Activated naive CD4-positive, alpha-beta T cell treated with anti-CD3 and anti-CD28 coated beads, Interleukin-2, amount 50 U/mL, for 24 hours (primary cell): ENCODE measurements at regions not wholly inside any gene's neighbourhood (a gene's known extent, or its start where the extent isn't known, plus 50 kb on each side); places are given as distances from the start of the nearest gene placed in this dataset.
"Not testable (repeated sequence)": the region's sequence is repeated elsewhere in the genome, so short reads cannot be mapped to it uniquely, and the experiment has no call there.

Source experiments
- H3K27ac Mint-ChIP-seq: one replicate; pipeline ENCODE4 v1.8.0; 2021; ENCODE audit warnings: mild to moderate bottlenecking, mixed read lengths
- H3K27me3 Mint-ChIP-seq: one replicate; pipeline ENCODE4 v1.8.0; 2021; ENCODE audit warnings: mixed read lengths
- H3K36me3 Mint-ChIP-seq: one replicate; pipeline ENCODE4 v1.8.0; 2021; ENCODE audit warnings: mixed read lengths
- H3K4me1 Mint-ChIP-seq: one replicate; pipeline ENCODE4 v1.8.0; 2021; ENCODE audit warnings: mixed read lengths
- H3K4me3 Mint-ChIP-seq: one replicate; pipeline ENCODE4 v1.8.0; 2021; ENCODE audit warnings: mild to moderate bottlenecking, mixed read lengths
- H3K9me3 Mint-ChIP-seq: one replicate; pipeline ENCODE4 v1.8.0; 2021; ENCODE audit warnings: mixed read lengths

DNA sequence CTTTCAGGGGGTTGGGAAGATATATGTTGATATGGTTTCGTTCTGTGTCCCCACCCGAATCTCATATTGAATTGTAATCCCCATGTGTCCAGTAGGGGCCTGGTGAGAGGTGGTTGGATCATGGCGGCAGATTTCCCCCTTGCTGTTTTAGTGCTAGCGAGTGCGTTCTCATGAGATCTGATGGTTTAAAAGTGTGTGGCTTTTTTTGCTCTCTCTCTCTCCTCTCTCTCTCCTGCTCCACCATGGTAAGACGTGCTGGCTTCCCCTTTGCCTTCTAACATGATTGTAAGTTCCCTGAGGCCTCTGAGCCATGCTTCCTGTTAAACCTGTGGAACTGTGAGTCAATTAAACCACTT, 68.4 kb upstream of the PDZD8 start:
- no peak overlapping the region for H3K4me3 Mint-ChIP-seq
- H3K4me1 Mint-ChIP-seq, result no peaks in the 10 kb centered on the region
- H3K36me3 Mint-ChIP-seq, result peaks cover 3% of the 10 kb centered on the region
- peaks cover 9% of the 10 kb centered on the region for H3K9me3 Mint-ChIP-seq
- H3K27me3 Mint-ChIP-seq, result peaks cover 17% of the 10 kb centered on the region
- no peak overlapping the region for H3K27ac Mint-ChIP-seq

DNA sequence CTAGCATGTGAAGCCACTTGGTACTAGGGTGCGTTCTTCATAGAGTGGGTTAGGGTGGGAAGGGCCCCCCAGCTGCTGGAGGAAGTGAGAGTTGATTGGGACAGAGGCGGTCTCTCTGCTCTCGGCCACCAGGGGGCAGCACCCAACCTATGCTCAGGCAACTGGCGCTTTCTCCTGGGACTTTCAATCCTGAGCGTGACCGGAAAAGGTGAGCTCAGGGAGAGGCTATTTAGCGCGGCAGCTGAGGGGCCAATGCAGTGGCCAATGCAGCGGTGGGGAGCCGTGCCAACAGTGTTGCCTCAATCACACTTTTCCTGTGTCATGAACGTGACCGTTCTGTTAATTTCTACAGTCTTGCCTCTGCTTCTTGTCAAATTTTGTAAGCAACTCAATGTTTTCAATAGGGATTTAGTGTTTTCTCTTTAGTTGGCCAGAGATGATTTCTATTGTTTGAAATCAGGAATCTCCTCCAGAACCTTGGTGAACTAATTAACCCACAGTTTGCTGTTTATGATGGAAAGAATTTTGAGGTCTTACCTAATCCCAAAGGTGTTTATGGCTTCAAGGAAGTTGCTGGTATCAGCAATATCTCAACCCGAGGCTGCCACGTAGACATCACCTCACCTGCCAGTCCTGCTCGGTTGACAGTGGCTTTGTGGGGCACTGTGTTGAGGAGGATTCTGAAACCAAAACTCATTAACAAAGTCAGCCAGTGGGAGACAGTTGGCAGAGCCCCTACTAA, 67.9 kb upstream of the PDZD8 start:
- no peak overlapping the region for H3K4me3 Mint-ChIP-seq
- H3K9me3 Mint-ChIP-seq, result peaks cover 9% of the 10 kb centered on the region
- peaks cover 1% of the 10 kb centered on the region for H3K36me3 Mint-ChIP-seq
- peaks cover 16% of the 10 kb centered on the region for H3K27me3 Mint-ChIP-seq
- H3K4me1 Mint-ChIP-seq, result no peaks in the 10 kb centered on the region
- H3K27ac Mint-ChIP-seq, result no peak overlapping the region

DNA sequence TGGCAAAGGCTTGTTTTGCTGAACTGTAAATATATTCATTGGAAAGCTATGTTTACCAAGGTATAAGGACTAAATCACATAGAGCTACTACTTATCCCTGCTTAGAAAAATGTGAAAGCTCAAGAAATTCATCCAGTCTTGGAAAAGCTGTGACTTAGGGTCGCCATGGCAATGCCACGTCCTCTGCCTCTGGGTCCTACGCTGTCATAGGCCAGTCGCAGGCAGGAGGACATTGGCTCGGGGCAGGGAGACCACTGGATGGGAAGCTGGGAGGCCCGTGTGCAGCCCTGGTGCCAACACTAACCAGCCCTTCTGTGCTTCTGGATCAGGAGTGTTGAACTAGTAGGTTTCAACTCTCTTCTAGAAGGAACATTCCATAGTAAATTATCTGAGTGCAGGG, 67.3 kb upstream of the PDZD8 start:
- peaks cover 16% of the 10 kb centered on the region for H3K27me3 Mint-ChIP-seq
- H3K9me3 Mint-ChIP-seq, result peaks cover 9% of the 10 kb centered on the region
- H3K4me3 Mint-ChIP-seq, result no peak overlapping the region

DNA sequence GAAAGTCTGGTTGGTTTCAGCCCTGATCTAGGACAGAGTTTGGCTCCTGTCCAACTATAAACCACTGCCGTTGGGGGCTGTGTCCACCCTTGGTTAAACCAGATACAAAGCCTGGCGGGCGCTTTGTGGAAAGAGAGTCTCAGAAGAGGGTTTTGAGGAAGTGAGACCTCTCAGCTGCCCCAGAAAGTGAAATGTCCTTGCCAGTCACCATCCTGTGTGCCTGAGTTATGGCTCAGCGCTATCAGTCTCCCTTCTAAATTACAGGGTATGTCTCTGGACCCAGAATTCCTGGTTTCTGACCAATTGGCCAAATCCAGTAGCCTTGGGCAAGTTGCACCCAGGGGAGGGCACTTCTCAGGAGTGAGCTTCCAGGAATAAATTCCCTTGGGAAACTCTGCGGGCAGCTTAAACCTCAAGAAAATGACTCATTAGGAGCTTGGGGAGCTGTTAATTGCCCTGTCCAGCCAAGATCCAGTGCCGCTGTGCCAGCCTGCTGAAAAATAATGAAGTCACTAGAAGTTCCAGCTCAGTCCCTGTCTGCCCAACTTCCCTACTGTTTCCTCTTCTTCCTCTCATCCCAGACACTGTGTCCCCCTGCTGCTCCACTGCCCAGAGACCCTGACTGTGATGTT, 66.7 kb upstream of the PDZD8 start:
- no peak overlapping the region for H3K4me3 Mint-ChIP-seq
- peaks cover 16% of the 10 kb centered on the region for H3K27me3 Mint-ChIP-seq
- no peak overlapping the region for H3K27ac Mint-ChIP-seq
- H3K36me3 Mint-ChIP-seq, result peaks cover 1% of the 10 kb centered on the region
- no peaks in the 10 kb centered on the region for H3K4me1 Mint-ChIP-seq
- peaks cover 9% of the 10 kb centered on the region for H3K9me3 Mint-ChIP-seq

More for the DNA sequence above, 67.3 kb upstream of the PDZD8 start:
- Mint-ChIP-seq H3K4me1 (no peaks in the 10 kb centered on the region), H3K27ac (no peak overlapping the region), H3K36me3 (peaks cover 1% of the 10 kb centered on the region)

DNA sequence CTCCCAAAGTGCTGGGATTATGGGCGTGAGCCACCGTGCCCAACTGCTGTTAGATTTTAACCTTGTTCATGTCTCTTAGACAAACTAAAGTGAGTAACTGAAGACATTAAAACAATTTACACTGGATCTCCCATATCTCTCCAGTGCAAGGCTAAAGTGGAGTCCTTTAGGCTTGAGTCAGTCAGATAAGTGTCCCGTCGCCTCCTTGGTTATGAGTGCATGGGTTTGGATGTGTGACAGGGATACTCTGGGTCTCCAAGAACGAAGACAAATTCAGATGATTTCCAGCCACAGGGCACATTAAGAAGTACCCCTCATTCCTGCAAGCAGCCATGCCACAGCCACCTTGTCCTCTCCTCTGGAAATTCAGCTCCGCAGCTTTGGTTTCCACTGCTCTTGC, 66.1 kb upstream of the PDZD8 start:
- no peaks in the 10 kb centered on the region for H3K4me1 Mint-ChIP-seq
- peak overlapping the region; percentile 41 for H3K27ac Mint-ChIP-seq
- H3K27me3 Mint-ChIP-seq, result peaks cover 17% of the 10 kb centered on the region
- H3K36me3 Mint-ChIP-seq, result peaks cover 1% of the 10 kb centered on the region
- H3K9me3 Mint-ChIP-seq, result peaks cover 9% of the 10 kb centered on the region
- no peak overlapping the region for H3K4me3 Mint-ChIP-seq

DNA sequence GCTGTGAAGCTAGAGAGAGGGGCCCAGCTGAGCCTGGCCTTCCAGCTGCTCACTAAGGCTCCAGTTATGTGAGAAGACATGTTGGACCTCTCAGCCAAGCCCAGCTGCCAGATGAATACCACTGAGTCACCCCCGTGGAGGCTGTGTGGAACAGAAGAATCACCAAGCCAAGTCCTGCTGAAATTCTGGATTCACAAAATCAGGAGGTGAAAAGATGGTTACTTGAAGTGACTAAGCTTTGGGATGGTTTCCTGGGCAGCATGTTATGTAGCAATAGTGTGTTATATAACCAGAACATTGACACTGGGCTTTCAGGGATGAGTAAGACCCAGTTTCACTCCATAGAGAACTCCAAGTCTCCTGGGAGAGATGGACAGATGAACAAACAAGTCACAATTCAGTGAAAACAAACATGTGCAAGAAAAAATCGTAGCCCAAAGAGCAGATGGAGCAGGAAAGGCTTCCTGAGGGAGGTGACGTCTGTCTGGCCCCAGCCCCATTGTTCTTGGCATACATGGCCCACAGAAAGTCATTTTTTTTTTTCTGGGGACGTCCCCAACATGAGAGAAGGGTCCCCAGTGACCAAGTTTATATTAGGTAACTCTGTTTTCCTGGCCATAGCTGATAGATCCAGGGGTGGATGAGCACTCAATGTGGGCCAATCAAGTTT, 64.1 kb upstream of the PDZD8 start:
- no peaks in the 10 kb centered on the region for H3K4me1 Mint-ChIP-seq
- no peaks in the 10 kb centered on the region for H3K9me3 Mint-ChIP-seq
- no peak overlapping the region for H3K4me3 Mint-ChIP-seq
- peaks cover 16% of the 10 kb centered on the region for H3K27me3 Mint-ChIP-seq
- H3K36me3 Mint-ChIP-seq, result no peaks in the 10 kb centered on the region
- H3K27ac Mint-ChIP-seq, result no peak overlapping the region

DNA sequence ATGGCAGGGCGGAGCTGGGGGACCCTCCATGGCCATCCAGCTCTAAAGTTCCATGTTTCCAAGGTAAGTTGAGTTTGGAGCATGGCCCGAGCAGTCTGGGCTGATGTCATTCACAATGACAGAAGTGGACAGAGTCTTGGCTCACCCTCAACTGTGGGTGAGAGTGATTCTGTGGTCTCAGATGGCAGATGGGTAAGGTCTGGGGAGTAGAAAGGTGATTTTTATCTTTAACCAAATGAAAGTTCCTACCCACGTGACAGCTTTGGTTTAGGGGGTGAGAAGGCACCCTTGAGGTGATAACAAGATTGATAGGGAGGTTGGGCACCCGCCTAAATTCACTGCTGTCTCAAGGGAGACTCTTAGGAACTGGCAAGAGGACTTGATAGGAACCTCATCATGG, 57.6 kb upstream of the PDZD8 start:
- H3K4me1 Mint-ChIP-seq, result no peaks in the 10 kb centered on the region
- no peak overlapping the region for H3K27ac Mint-ChIP-seq
- H3K27me3 Mint-ChIP-seq, result peaks cover 10% of the 10 kb centered on the region
- H3K9me3 Mint-ChIP-seq, result no peaks in the 10 kb centered on the region
- H3K36me3 Mint-ChIP-seq, result no peaks in the 10 kb centered on the region
- no peak overlapping the region for H3K4me3 Mint-ChIP-seq

DNA sequence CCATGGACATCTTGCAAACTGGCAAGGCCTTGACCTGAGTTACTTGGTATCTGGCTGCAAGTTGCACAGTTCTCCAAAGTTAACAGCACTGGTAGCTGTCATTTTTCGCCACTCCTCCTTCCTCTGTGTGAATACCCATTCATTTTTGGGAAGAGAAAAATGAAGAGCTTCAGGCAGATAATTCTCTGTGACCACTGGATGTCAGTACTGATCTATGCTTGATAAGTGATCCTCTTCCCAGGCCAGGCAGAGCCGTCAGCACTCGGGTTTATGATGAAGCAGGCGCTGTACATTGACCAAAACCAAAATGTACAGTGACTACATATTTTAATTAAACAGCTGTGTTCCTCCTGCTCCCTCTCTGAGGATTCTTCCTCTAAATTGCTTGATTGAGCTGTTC, 55.9 kb upstream of the PDZD8 start:
- Mint-ChIP-seq H3K27me3 (peaks cover 9% of the 10 kb centered on the region), H3K4me1 (no peaks in the 10 kb centered on the region), H3K4me3 (no peak overlapping the region), H3K36me3 (no peaks in the 10 kb centered on the region), H3K9me3 (no peaks in the 10 kb centered on the region), H3K27ac (no peak overlapping the region)

DNA sequence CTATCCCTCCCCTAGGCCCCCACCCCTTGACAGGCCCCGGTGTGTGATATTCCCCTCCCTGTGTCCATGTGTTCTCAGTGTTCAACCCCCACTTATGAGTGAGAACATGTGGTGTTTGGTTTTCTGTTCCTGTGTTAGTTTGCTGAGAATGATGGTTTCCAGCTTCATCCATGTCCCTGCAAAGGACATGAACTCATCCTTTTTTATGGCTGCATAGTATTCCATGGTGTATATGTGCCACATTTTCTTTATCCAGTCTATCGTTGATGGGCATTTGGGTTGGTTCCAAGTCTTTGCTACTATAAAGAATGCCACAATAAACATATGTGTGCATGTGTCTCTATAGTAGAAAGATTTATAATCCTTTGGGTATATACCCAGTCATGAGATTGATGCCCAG, 55.3 kb upstream of the PDZD8 start:
- not testable (repeated sequence) for H3K36me3 Mint-ChIP-seq, H3K4me3 Mint-ChIP-seq, H3K9me3 Mint-ChIP-seq, H3K27ac Mint-ChIP-seq, H3K27me3 Mint-ChIP-seq, H3K4me1 Mint-ChIP-seq

DNA sequence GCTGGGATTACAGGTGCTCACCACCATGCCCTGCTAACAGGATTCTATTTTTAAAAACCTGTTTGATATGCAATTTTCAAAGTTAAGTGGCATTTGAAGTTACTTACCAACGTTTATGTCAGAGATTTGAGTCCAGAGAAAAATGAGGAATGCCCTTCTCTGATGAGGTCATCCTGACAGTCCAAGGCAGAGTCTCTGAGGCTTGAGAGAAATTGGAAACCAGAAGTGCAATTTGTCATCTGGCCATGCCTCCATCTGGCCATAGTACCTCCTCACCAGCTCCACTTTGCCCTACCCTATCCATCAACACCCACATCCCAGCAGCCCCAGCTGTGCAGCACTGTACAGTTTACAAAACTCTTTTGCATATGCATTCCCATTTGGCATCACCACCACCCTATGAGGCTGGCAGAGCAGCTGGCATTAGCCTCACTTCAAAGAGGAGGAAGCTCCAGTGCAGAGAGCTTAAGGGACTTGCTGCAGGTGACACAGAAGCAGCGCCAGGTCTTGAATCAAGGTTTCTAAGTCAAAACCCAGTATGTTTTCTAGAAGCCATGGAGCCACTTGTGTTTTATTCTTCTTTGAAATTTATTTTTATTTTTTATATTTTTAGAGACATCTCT, 54.5 kb upstream of the PDZD8 start:
- no peak overlapping the region for H3K4me3 Mint-ChIP-seq
- no peak overlapping the region for H3K27ac Mint-ChIP-seq
- H3K9me3 Mint-ChIP-seq, result no peaks in the 10 kb centered on the region
- H3K27me3 Mint-ChIP-seq, result peaks cover 9% of the 10 kb centered on the region
- H3K4me1 Mint-ChIP-seq, result no peaks in the 10 kb centered on the region
- H3K36me3 Mint-ChIP-seq, result no peaks in the 10 kb centered on the region

DNA sequence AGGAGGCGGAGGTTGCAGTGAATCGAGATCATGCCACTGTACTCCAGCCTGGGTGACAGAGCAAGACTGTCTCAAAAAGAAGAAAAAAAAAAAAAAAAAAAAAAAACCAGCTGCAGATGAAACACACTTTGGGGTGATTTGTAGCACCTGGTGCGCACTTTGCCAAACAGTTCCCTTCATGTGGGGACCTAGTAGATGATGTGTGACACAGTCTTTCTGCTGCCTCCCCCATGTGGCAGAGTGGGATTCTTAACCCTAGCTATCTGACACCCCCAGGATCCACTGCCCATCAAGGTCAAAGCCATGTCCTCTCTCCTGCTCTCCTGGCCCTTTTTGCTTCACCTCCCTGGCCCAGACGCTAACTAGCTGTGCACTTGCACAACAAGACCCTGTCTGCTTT, 52.1 kb upstream of the PDZD8 start:
- H3K27me3 Mint-ChIP-seq, result peaks cover 1% of the 10 kb centered on the region
- H3K36me3 Mint-ChIP-seq, result no peaks in the 10 kb centered on the region
- no peaks in the 10 kb centered on the region for H3K4me1 Mint-ChIP-seq
- no peak overlapping the region for H3K27ac Mint-ChIP-seq
- no peaks in the 10 kb centered on the region for H3K9me3 Mint-ChIP-seq
- no peak overlapping the region for H3K4me3 Mint-ChIP-seq

DNA sequence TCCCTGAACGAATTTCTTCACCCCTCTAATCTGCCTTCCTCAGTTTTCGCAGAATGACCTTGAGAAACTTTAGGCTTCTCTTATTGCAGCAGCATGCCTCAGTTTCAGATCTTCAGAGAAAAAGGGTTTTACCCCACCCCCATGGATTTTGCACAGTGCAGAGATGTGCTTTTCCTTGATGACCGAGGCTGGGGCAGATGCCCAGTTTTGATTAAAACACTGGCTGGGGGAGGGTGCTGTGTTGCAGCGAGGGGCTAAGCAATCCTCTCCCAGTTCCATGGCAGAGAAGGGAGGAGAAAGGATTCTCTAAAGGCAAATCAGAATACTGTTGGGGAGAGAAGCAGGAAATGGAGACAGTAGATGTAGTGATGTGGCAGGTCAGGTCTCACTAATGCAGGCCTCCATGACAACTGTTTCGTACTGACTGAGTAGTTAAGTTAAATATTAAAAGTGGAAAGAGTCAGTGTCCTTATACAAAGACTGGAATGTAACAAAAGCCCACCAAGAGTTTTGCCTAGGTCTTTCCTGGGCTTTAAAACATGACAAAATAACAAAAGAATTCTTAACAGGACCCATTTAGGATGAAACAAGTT, 50.8 kb upstream of the PDZD8 start:
- no peaks in the 10 kb centered on the region for H3K9me3 Mint-ChIP-seq
- H3K4me3 Mint-ChIP-seq, result no peak overlapping the region
- no peak overlapping the region for H3K27ac Mint-ChIP-seq

DNA sequence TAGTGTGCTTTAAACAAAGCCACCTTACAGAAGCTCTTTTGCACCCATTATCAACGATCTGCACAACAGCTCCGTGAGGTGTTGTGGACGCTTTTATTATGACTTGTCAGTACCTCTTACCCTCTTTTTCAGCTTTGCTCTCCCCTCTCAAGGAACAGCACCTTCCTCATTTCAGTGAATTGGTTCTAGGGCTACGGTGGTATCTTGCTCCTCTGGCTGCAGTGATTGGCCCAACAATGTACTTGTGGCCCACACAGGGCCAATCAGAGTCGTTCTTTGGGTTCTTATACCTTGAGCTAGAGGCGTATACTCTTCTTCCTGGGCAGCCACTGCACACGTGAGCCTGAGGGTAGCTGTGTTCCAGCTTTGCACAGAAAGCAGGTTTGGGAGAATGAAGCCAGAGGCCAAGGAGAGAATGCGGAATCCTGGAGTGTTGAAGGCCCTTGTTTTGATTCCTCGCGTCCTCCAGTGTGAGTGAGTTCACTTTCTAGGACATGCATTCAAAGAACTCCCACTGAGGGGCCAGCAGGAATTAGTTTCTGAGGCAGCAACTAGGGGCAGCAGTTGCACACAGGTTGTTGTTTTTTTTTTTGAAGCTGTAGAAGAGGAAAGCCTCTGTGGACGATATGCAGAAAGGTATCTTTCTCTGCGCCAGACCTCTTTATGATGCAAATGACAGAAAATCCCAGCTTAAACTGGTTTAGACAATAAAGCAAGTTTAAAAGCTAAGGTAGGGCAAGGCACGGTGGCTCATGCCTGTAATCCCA, 49.8 kb upstream of the PDZD8 start:
- Mint-ChIP-seq H3K27ac (no peak overlapping the region), H3K36me3 (no peaks in the 10 kb centered on the region), H3K9me3 (no peaks in the 10 kb centered on the region), H3K27me3 (no peaks in the 10 kb centered on the region), H3K4me1 (no peaks in the 10 kb centered on the region), H3K4me3 (no peak overlapping the region)

More for the DNA sequence above, 50.8 kb upstream of the PDZD8 start:
- Mint-ChIP-seq H3K4me1 (no peaks in the 10 kb centered on the region), H3K27me3 (no peaks in the 10 kb centered on the region), H3K36me3 (no peaks in the 10 kb centered on the region)
